Activated CD4-positive, alpha-beta T cell treated with anti-CD3 and anti-CD28 coated beads, Interleukin-2, amount 50 U/mL, for 48 hours (primary cell): ENCODE measurements at regions not wholly inside any gene's neighbourhood (a gene's known extent, or its start where the extent isn't known, plus 50 kb on each side); places are given as distances from the start of the nearest gene placed in this dataset.

Experiments used
- DNase-seq, 2 experiments: peaks; one replicate each; pipeline ENCODE4 v3.0.0-alpha.2; 2020

DNA sequence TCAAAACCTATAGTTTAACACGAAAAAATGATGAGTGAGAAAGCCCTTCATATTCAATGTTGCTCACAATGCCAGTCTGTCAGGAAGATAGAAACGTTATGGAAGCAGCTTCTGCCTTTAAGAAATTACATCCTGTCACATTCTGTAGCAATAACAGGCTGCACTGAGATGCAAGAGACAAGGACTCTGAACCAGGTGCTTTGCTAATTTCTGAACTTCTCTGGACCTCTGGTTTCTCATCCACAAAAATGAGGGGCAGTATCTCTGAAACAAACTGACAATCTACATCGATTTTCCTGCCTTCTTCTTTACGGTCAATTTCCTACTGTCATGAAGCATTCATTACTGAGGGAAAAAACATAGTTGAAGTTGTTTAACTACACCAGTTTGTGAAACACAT is 234.0 kb downstream of the SNX13 start:
- no peak for DNase-seq

- peak; percentile 9 to 35 for DNase-seq
Measured at GRCh38 chr7:17706734-17707133, 233.6 kb downstream of the SNX13 start.

GRCh38 chr7:17709127-17709526 is 231.2 kb downstream of the SNX13 start:
- no peak for DNase-seq

DNA sequence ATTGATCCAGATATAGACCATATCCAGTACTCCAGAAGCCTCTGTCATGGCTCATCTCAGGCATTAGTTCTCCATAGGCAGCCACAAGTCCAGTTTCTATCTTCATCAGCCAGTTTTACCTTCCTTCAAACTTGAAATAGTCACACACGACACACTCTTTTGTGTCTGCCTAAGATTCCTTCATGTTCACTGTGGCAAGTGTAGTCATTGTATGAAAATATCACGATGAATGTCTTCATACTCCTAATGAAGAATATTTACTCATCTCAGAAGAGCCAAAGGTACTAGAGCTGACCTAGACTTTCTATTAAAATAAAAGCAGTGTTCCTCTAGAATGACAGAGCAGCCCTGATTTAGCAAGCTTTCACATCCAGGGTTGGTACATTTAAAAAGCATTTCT is 230.7 kb downstream of the SNX13 start:
- no peak for DNase-seq

GRCh38 chr7:17710312-17710711 is 230.0 kb downstream of the SNX13 start:
- DNase-seq: no peak

DNA sequence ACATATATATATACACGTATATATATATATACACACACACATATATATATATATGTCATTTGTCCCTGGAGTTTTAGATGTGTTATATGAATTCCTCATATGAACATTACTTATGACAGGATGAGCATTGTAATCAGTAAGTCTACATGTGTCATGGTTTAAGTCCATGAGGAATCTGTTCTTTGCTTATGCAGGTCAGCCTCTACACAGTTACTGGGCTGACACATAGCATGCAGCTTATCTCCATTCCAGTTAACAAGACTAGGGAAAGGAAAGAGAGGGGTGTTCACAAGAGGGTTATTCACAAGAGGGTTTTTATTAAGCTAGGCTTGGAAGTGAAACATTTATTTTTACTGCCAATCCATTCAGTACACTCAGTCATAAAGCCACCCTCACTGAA is 226.7 kb downstream of the SNX13 start:
- no peak for DNase-seq

GRCh38 chr7:17716816-17717215 is 223.5 kb downstream of the SNX13 start:
- DNase-seq: no peak

DNA sequence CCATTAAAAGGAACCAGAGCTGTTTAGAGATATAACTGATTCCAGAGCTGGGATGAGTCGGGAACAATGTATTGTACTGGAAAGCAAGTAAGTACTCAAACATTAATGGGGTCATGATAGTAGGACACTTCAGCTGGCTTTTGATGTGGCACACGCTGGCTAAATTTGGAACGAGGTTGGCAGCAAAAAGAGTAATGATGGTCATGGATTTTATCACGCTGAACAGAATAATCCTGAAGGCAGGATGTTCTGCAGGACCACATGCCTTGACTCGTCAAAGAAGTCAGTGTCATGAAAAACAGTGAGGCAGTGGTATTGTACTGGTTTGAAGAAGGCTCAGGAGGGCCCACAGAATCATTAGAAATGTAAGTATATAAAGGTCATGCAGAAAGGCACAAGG is 220.3 kb downstream of the SNX13 start:
- no peak for DNase-seq

DNA sequence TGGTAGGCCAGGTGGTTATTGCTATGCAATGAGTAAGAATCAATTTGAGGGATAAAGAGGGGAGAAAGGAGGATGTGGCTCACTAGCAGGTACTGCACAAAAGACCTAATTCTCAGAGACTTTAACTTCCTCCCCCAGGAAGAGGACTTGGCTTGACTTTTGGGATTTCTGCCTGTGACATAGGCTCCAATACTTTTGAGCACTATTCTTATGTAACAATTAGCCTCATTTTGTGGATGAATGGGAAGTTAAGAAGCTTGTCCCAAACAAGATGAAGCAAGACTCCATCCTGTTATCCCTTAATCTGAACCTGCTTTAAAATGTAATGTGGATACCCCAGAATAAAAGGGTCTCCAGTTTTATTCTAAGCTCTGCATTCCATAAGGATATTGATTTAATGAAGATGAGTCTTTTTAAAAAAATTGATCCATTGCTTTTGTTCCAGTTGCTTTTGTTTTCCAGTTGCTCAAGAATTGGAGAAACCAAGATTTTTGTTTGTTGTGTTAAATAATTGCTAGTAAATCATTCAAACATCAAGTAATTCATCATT is 218.5 kb downstream of the SNX13 start:
- no peak for DNase-seq

GRCh38 chr7:17722798-17723197 is 217.5 kb downstream of the SNX13 start:
- DNase-seq: no peak

DNA sequence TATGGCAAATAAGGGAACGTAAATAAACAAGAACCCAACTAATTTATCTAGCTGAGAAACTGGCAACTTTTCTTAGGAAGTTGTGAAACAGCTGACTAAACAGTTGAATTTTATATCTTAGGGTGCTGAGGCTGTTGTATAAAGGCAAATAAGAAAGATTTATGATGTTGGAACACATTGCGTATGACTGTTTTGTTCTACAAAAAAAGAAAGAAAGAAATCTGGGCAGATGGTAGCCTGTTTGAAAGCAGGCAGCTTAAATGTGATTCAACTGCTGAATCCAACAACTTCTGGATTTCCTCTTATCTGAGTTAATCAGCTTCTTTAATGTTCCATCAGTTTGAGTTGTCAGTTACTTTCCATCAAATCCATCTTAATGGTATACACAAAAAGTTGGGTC is 214.5 kb downstream of the SNX13 start:
- no peak for DNase-seq

DNA sequence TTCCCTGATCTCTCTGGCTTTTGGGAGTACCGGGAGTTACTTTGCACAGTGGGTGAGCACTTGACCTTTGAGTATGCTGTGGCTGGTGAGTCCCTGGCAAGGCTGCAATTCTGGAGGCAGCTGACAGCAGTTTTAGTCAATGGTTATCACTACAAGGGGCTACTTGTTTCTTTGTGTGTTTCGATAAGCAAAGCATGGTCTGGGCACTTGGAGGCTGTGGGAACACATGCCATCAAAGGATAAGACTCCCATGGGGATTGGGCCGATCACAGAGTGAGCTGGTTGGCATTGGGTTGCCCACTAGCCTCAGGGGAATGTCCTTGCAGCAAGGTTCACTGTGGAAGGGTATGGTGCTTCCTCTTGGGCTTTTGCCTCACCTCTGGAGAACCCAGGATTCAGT is 208.2 kb downstream of the SNX13 start:
- DNase-seq: no peak
